ENCODE measurements at regions not wholly inside any gene's neighbourhood (a gene's known extent, or its start where the extent isn't known, plus 50 kb on each side); places are given as distances from the start of the nearest gene placed in this dataset.
"Not testable (repeated sequence)": the region's sequence is repeated elsewhere in the genome, so short reads cannot be mapped to it uniquely, and the experiment has no call there.

- peak in 1 of 2 donors; percentile 33 for DNase-seq
Measured at GRCh38 chr9:129454467-129455067, 166.3 kb downstream of the C9orf50 start.

GRCh38 chr9:129453734-129454133 lies 167.2 kb downstream of the C9orf50 start:
- no peak for DNase-seq

DNA sequence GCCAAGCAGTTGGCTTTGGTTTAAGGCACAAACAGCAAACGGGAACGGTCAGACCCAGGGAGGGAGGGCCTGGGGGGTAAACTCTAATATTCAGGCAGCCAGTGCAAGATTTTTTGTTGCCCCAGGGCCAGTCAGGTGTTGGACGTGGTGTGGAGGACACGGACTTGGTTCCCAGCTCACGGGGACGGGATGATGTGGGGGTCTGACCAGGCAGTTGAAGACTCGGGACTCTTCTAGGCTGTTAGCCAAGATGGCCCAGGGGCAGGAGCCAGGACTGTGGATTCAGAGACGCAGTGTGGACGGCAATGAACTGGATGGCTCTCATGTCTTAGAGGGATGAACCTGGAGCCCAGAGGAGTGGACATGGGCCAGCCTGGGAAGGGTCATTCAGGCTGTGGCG lies 169.2 kb downstream of the C9orf50 start:
- DNase-seq, result no peak

DNA sequence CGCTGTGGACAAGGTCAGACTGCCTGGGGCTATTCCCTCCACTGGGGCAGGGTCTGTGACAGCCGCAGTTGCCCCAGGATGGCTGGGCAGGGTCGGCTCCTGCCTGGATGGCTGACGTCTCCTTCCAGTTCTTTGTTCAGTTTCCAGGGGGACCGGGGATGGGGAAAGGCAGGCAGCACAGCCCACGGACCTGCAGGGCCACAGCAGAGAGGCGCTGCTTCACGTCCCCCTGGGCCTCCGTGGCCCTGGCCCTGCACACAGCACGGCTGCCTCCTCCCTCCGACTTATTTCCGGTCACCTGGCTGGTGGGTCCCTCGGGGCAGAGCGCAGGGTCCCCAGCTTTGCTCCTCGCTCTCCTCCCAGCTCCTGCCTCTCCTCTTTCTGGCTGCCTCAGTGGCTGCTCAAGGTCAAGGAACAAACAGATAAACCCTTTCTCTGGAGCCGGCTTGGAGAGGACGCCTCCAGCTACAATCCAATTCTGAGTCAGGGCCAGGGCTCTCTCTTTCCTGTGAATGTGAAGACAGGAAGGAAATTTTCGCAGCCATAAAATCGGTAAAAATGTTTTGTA lies 169.7 kb downstream of the C9orf50 start:
- no peak for DNase-seq

- DNase-seq, result no peak
Measured at GRCh38 chr9:129449066-129449465, 171.8 kb downstream of the C9orf50 start.

- no peak for DNase-seq
Measured at GRCh38 chr9:129446828-129447550, 173.9 kb downstream of the C9orf50 start.

DNA sequence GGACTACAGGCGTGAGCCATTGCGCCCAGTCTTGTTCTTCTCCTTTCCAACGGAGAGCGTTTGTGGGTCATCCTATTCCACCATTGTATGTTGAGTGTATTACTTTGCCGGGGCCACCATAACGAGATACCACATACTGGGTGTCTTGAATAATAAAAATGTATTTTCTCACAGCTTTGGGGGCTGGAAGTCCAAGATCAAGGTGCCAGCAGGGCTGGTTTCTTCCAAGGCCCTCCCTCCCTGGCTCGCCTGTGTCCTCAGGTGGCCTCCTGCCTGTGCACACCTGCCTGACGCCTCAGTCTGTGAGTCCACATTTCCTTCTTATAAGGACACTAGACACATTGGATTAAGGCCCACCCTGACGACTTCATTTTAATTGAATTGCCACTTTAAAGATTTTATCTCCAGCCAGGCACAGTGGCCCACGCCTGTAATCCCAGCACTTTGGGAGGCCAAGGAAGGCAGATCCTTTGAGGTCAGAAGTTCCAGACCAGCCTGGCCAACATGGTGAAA lies 175.1 kb downstream of the C9orf50 start:
- no peak for DNase-seq

- not testable (repeated sequence) for DNase-seq
Measured at GRCh38 chr9:129443515-129444164, 177.3 kb downstream of the C9orf50 start.

DNA sequence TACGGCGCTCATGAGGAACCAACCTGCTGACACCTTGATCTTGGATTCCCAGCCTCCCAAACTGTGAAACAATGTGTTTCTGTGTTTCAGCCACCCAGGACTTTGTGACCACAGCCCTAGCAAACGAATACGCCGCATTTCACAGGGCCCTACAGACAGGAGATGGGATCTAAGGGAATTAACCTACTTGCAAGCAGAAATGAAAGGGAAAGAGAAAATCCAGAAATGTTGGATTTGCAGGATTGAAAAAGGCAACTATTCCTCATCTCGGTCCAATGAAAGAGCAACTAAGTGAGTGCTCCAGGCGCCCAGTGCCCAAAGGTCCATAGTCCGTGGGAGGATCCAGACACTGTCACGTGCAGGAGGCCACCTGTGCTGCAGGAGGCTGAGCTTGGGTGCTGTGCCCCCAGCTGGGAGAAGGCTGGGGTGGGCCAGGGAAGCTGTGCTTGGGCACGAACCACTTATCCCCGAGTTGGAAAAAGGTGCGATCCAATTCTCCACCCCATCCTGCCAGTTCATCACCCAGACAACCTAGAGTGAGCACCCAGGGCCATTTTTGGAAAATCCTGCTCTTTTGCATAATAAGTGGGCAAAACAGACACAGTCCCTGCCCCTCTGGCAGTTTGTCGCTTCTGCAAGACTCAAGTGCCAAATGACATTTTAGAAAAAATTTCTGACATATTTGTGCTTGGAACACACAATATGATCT lies 177.9 kb downstream of the C9orf50 start:
- no peak for DNase-seq

DNA sequence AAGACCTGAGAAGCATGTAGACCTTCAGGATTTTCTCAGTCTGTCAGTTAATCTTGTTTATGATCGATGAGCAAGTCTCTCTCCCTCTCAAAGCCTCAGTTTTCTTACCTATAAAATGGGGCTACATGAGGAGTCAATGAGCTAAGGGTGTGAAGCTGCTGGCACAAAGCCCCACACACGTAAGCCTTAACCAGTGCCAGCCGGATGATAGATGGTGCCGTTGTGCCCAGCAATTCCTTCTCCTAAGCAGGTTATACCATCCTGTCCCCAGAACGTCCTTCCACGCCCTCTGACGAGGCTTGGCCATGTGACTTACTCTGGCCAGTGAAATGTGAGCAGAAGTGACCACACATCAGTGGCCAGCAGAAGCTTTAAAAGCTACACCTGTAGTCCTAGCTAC lies 179.0 kb downstream of the C9orf50 start:
- DNase-seq, result no peak

- no peak for DNase-seq
Measured at GRCh38 chr9:129440435-129441186, 180.3 kb downstream of the C9orf50 start.

DNA sequence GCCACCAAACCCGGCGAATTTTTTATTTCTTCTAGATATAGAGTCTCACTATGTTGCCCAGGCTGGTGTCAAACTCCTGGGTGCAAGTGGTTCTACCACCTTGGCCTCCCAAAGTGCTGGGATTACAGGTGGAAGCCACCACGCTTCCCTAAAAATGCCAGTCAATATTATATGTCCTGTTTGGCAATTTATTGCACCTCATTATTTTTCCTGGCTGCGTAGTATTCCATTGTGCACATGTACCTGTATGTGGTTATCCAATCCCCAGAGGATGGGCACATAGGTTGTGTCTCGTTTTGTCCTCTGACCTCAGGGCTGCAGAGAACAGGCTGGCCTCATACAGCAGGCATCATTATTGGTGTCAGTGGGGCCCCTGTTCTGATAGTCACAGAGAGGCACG lies 181.7 kb downstream of the C9orf50 start:
- DNase-seq, result no peak

DNA sequence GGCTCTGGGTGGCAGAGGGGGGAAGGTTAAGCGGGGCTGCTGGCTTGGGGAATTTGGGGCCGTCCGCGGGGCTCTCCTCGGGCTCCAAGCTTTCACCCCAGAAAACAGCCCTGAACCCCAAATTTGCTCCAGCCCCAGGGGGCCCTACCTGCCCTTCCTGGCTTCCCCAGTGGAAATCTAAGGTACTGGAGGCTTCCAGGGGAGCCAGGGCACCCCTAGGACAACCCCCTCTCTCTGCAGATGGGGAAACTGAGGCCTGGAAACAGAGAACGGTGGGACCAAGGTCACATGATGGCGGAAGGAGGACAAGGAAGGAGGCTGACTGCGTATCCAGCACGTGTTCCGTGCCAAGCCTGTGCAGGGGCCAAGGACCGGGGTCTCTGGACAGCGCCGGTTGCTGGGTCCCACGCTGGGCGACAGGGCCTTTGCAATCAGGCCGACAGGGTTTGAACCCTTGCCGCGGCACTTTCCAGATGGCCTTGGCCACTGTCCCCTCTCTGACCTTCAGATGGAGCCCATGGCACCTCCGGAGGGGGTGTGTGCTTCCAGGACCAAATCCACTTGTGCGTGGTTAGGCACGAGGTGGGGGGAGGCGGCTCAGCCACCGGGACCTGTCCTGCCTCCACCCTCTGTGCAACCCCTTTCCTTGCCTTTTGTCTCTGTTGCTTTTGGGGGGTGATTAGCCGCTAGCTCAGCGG lies 183.1 kb downstream of the C9orf50 start:
- no peak for DNase-seq

DNA sequence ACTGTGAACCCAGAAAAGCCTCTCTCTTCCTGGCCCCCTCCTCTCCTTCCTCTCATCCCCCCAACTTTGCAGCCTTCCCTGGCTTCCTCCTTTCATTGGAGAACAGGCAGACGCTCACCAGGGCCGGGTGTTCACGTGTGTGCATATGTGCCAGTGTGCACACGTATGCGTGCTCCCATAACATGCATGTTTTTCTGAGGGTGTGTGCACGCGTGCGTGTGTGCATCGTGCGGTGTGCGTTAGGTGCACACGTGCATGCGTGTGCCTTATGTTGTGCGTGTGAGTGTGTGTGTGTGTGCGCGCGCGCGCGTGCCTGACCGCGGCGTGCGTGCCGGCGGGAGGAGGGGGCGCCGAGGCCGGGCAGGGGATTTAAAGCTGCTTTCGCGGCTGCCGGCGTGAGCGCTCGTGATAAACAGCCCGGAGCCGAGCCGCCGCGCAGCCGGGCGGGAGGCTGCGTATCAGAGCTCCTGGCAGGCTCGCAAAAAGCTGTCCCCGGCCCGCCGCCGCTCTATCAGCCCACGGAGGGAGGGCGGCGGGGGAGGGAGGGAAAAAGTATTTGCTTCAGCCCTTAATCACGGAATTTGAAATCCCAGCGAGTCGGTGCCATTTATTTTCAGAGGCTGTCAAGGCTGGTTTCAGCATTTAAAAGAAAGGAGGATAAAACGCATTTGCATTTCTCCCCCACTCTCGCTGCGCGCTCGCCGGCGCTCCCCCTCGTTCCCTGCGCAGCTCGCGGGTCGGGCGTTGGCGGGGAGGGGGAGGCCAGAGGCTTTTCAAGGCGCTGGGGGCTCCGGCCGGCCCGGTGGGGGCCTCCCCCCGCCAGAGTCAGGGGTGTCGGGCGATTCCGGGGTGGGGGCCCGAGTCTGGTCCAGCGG lies 183.9 kb downstream of the C9orf50 start:
- DNase-seq, result peak; percentile 42 to 47

- DNase-seq, result no peak
Measured at GRCh38 chr9:129435988-129436717, 184.7 kb downstream of the C9orf50 start.

DNA sequence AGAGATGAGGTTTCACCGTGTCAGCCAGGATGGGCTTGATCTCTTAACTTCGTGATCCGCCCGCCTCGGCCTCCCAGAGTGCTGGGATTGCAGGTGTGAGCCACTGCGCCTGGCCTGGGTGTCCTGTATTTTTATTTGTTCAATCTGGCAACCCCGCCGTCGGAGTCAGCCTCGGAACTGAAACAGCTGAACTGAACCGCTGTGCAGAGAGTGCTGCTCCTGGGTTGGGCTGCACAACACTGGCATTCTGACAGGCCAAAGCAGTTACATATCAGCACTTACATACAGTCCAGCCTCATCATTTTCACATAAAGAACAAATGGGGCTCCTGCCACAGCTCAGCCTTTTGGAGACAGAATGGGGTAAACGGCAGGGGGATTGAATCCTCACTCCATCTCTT lies 185.6 kb downstream of the C9orf50 start:
- no peak for DNase-seq

DNA sequence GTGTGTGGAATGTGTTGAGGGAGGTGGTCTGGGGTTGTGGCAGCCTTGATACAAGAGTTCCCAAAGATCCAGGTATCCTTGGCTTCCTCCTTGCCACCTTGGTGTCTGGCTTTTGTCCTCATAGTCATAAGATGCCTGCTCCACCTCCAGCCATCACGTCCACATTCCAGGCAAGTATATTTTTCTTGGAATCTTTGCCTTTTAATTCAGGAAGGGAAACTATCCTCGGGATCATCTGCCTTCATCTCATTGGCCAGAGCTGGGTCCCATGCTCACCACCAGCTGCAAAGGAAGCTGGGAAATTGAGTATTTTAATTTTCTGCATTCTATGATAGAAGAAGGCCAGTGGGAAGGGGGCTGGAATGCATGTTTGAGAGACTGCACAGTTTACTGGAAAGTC lies 186.7 kb downstream of the C9orf50 start:
- no peak for DNase-seq

DNA sequence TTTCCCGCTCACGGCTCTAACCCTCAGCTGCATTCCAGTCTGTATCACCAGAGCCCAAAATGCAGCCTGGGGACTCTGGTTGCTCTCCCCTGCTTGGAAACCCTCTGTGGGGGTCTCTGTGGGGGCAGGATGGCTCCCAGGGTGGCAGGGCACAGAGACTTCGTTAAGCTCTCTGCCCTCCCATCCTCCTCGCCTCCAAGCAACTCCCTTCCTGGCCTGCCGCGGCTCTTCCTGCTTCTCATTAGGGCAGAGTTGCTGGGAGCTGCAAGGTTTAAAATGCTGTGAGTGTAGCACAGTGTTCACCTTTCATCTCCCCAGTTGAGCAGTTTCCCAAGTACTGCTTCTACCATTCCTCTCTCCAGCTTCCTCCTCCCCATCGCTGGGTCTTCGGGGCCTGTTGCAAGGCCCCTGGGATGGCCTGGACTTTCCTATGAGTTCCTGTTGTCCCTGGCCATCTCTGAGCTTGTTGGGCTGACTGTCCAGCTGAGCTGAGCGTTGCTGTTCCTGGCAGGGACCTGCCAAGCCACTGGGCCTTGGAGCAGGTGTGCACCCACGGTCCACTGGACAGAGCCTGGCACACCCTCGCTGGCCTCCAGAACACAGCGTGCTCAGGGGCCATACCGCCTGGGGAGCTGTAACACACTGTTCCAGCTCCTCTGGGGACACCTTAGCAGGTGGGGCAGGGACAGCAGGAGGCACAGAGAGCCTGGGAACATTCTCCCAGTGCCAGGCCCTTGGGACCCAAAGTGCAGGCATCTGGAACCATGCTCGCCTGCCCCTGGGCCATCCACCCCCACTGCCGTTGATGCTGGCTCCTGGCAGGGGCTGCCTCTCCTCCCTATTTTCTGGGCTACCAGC lies 188.4 kb downstream of the C9orf50 start:
- DNase-seq, result no peak
